CD4-positive, alpha-beta T cell treated with Interleukin-12 subunit alpha and Interleukin-12 subunit beta, for 1 hour (primary cell): ENCODE measurements at regions not wholly inside any gene's neighbourhood (a gene's known extent, or its start where the extent isn't known, plus 50 kb on each side); places are given as distances from the start of the nearest gene placed in this dataset.

Source experiments
- DNase-seq: peaks from one replicate; pipeline ENCODE4 v3.0.0-alpha.2; 2020

DNA sequence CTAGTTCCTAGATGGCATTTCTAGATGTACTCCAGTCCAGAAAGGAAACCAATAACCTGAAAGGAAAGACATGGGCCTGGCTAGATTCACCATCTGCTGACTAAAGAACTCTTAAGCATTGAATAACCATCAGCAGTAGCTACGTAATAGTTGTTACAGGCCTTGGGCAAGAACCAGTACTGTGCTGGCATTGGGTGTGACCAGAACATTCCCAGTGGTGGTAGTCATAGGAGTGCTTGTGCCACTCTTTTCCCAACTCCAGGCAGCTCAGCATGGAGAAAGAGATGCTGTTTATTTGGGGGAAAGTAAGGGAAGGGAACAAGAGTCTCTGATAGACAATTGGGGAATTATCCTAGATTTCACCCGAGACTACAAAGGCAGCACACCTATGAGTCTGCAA, 333.3 kb downstream of the SLC16A7 start:
- no peak for DNase-seq

DNA sequence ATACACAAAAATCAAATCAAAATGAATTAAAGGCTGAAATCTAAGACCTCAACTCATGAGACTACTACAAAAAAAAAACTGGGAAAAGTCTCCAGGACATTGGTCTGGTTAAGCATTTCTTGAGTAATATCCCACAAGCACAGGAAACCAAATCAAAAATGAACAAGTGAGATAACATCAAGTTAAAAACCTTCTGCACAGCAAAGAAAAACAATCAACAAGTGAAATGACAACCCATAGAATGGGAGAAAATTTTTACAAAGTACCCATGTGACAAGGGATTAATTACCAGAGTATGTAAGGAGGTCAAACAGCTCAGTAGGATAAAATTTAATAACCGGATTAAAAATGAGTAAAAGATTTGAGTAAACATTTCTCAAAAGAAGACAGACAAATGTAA, 338.7 kb downstream of the SLC16A7 start:
- no peak for DNase-seq

DNA sequence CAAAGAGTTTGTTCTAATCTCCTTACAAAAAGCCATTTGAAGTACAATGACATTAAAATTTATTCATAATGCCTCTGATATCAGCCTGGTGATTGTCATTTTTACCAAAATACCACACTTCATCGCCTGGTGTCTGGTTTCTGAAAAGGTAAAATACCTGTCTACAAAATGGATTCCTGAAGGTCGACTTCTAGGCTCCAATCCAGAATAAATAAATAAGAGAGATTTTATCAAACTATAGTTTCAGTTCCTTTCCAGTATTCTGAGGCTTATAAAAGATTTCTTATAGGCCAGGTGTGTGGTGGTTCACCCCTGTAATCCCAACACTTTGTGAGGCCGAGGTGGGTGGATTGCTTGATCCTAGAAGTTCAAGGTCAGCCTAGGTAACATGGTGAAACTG, 340.7 kb downstream of the SLC16A7 start:
- no peak for DNase-seq

DNA sequence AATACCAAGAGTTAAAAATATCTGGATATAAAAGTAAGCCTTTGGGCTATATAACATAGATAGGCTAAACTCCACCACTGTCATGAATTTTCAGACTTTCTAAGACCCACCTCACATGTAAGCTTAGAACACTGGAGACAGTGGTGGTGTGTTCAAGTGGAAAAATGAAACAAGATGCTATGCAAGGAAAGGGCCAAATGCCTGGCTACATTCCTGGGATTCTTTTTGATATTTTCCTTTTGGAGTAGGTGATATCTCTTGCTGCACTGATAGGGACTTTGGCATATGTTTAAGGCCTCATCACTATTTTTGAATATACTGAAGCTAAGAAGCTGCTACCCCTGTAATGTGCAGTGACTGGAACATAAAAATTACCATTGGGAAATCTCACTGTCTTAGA, 341.3 kb downstream of the SLC16A7 start:
- no peak for DNase-seq

DNA sequence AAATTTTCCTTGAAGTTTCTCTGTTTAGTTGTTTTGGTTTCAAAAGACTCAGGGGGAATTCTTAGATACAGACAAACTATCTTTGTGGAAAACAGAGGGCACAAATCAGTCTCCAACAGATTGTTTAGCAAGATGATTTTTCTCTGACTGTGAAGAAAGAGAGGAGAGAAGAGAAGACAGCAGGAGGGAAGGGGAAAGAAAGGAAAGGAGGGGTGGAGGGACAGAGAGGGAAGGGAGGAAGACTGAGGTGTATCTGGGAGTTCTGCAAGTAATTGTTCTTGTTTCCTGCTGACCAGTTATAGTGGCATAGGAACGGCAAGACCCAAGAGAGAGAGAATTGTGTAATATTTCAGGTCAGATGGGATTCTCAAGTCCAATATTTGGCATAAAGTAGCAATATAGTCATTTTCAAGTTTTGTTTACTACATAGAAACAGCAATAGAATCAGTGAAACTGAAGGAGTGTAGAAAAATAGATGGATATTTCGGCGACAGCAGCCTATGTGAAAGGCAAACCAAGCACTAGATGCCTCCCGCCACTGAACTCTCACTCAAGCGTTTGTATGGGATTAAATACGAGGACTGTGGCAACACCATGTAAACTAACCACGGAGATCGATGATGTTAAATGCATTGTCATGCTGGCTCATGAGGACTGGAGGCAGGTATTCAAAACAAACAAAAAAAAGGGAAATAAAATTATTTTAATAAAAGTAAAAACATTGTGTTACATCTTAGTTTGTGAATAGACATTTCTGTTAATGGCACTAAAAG, 342.5 kb downstream of the SLC16A7 start:
- DNase-seq = no peak

- no peak for DNase-seq
Observed at GRCh38 chr12:59940631-59941342, 345.0 kb downstream of the SLC16A7 start.

GRCh38 chr12:59941461-59941860, 345.6 kb downstream of the SLC16A7 start:
- DNase-seq = no peak

- no peak for DNase-seq
Observed at GRCh38 chr12:59944177-59944576, 348.3 kb downstream of the SLC16A7 start.

- no peak for DNase-seq
Observed at GRCh38 chr12:59946635-59947034, 350.8 kb downstream of the SLC16A7 start.

- DNase-seq = no peak
Observed at GRCh38 chr12:59963546-59963945, 367.7 kb downstream of the SLC16A7 start.

- DNase-seq = no peak
Observed at GRCh38 chr12:59972905-59973304, 377.1 kb downstream of the SLC16A7 start.

DNA sequence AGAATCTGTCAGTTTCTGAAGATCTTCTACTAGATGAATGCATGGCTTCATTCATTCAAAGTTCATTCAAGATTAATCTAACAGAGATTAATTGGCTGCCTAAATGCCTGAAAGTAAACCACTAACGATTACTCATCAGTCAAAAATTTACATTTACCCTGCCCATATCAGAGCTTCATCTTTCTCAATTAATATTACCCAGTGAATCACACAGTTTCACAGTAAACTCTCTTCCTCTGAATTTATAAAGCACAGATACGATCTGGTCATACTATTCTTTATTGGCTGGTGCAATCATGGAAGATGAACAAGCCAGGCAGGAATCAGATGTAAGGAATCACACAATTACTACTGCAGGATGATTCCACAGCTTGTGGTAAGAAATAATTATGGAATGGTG, 377.7 kb downstream of the SLC16A7 start:
- DNase-seq = no peak

DNA sequence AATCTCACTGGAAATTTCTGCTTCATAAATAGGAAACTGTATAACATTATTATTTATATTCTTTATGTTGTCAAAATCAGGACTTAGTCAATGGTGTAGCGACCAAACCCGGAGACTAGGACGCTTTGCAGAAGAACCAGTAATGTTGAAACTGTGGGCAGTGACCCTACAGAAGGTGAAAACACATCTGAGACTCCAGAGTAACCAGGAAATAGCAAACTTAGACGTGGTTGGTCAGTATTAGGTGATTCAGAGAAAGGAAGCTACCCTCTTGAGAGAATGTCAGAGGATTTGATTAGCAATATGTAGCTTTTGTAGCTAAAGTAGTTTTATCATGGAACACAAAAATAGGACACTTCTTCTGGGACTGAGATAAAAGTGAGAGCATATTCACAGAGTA, 381.9 kb downstream of the SLC16A7 start:
- no peak for DNase-seq

DNA sequence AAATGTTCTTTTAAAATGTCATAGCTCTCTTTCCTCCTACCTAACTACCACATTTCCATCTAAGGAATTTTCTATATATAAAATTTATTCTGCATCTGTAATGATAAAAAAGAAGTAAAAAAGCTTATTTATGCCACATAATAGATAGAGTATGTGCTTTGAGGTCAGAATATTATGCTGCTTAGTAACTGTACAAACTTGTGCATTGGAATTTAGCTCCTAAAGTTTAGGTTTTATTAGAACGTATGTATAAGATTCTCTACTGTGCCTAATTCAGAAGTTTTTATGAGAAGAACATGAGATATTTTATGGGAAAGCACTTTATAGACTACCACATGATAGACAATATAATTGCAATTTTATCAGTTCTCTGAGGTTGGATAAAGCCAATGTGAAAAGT, 384.6 kb downstream of the SLC16A7 start:
- DNase-seq = no peak

DNA sequence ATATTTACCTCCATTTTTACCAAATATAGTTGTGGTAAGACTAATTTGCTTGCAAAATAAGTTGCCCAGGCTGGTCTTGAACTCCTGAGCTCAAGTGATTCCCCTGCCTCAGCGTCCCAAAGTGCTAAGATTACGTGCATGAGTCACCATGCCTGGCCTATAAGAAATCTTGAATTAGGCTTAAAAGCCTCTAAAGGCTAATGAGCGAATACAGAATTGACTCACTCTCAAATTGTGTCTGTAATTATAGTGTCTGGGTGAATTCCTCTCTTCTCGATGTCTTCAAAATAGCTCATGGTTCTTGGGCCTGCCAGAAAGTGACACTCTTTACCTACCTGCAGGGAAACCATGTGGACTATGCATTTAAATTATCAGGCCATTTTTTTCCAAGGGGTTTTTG, 403.5 kb downstream of the SLC16A7 start:
- no peak for DNase-seq

DNA sequence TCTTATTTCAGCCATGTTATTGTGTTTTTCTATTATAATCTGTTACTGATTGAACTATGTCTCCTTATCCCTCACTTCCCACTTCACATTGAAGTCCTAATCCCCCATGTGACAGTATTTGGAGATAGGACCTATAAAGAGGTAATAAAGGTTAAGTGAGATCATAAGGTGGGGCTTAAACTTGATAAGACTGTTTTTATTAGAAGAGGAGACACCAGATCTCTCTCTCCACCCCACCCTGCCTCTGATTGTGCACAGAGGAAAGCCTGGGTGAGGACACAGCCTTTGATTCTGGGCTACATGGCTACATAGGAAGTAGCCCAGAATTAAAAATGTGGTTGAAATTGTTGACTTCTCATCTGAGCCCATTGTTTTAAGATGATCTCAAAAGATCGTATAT, 414.7 kb downstream of the SLC16A7 start:
- no peak for DNase-seq

DNA sequence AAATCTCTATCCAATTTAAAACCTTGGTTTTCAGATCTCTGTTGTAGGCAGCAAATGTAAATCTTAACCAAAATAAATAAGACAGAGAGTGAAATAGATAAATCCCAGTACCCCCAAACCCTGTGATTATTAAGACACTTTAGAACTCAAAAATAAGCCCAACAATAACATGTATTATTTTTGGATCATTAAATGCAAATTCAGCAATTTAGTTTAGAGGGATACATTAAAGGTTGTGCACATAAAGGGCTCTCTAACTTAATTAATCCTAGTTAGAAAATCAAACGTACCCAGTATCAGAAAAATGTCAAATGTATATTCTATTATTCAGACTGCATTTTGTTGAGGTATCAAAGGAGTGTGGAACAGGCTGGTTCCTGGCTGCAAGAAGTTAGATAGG, 416.8 kb downstream of the SLC16A7 start:
- DNase-seq = no peak

- DNase-seq = no peak
Observed at GRCh38 chr12:60014436-60014835, 418.6 kb downstream of the SLC16A7 start.

DNA sequence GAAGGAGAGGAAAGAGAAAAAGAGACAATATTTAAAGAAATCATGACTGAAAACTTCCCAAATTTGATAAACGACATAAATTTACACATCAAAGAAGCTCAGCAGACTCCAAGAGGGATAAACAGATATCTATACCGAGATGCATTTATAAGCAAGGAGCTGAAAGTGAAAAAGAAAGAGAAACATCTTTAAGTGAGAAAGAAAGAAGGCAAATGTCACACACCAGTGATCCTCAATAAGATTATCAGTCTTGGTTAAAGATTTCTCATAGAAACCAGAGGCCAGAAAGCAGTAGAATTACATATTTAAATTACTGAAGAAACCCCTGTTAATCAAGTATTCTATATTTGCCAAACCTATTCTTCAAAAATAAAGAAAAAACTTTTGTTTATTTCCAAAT, 424.2 kb downstream of the SLC16A7 start:
- no peak for DNase-seq

- DNase-seq = no peak
Observed at GRCh38 chr12:60021235-60021634, 425.4 kb downstream of the SLC16A7 start.

DNA sequence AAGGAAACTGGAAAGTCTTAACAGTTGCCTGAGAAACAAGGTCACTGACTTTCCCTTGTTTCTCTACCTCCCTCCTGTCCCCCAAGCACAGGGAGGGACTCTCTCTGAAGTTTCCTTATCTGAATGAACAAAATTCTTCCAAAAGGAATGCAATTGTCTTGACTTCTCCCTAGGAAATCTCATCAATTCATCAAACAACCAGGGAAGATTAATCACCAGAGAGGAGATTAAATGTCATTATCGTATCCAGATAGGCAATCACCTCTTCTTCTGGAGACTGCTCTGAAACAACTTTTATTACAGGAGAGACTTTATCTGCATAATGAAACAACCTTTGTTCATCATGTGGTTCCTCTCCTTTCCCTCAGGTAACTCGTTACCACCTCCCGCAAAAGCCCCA, 431.4 kb downstream of the SLC16A7 start:
- no peak for DNase-seq

DNA sequence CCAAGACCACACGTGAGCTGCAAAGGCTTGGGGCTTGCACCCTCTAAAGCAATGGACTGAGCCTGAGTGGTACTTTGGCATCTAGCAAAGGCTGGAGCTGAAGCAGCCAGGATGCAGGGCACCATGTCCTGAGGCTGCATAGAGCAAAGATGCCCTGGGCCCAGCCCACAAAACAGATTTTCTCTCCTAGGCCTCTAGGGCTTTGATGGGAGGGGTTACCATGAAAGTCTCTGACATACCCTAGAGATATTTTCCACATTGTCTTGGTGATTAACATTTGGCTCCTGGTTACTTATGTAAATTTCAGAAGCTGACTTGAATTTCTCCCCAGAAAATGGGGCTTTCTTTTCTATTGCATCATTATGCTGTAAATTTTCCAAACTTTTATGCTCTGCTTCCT, 438.3 kb downstream of the SLC16A7 start:
- DNase-seq = no peak

GRCh38 chr12:60035835-60036234, 440.0 kb downstream of the SLC16A7 start:
- no peak for DNase-seq

- DNase-seq = no peak
Observed at GRCh38 chr12:60042835-60043234, 447.0 kb downstream of the SLC16A7 start.

- DNase-seq = no peak
Observed at GRCh38 chr12:60043236-60043635, 447.4 kb downstream of the SLC16A7 start.
